ENCODE measurements at regions not wholly inside any gene's neighbourhood (a gene's known extent, or its start where the extent isn't known, plus 50 kb on each side); places are given as distances from the start of the nearest gene placed in this dataset.
"Not testable (repeated sequence)": the region's sequence is repeated elsewhere in the genome, so short reads cannot be mapped to it uniquely, and the experiment has no call there.

- no peak for DNase-seq
These were observed 144.8 kb upstream of the ZNF804B start for GRCh38 chr7:88614736-88615135.

- DNase-seq, result no peak
These were observed 148.6 kb upstream of the ZNF804B start for GRCh38 chr7:88610942-88611341.

- DNase-seq, result no peak
These were observed 158.8 kb upstream of the ZNF804B start for GRCh38 chr7:88600695-88601094.

- DNase-seq, result no peak
These were observed 160.0 kb upstream of the ZNF804B start for GRCh38 chr7:88599528-88599927.

GRCh38 chr7:88597941-88598425 is 161.5 kb upstream of the ZNF804B start:
- DNase-seq, result no peak

- DNase-seq, result no peak
These were observed 168.5 kb upstream of the ZNF804B start for GRCh38 chr7:88590963-88591362.

GRCh38 chr7:88589927-88590326 is 169.6 kb upstream of the ZNF804B start:
- no peak for DNase-seq

- DNase-seq, result no peak
These were observed 172.6 kb upstream of the ZNF804B start for GRCh38 chr7:88586890-88587289.

- DNase-seq, result no peak
These were observed 173.3 kb upstream of the ZNF804B start for GRCh38 chr7:88586219-88586618.

GRCh38 chr7:88576720-88577119 is 182.8 kb upstream of the ZNF804B start:
- DNase-seq, result no peak

GRCh38 chr7:88566162-88566729 is 193.3 kb upstream of the ZNF804B start:
- no peak for DNase-seq

- no peak for DNase-seq
These were observed 194.1 kb upstream of the ZNF804B start for GRCh38 chr7:88565401-88565800.

- not testable (repeated sequence) for DNase-seq
These were observed 203.1 kb upstream of the ZNF804B start for GRCh38 chr7:88556441-88556840.

GRCh38 chr7:88554847-88555246 is 204.7 kb upstream of the ZNF804B start:
- not testable (repeated sequence) for DNase-seq

- DNase-seq, result no peak
These were observed 211.1 kb upstream of the ZNF804B start for GRCh38 chr7:88548399-88548798.

- no peak for DNase-seq
These were observed 212.7 kb upstream of the ZNF804B start for GRCh38 chr7:88546808-88547207.

GRCh38 chr7:88545663-88546062 is 213.8 kb upstream of the ZNF804B start:
- DNase-seq, result no peak

GRCh38 chr7:88540012-88540411 is 219.5 kb upstream of the ZNF804B start:
- DNase-seq, result no peak

- DNase-seq, result no peak
These were observed 220.0 kb upstream of the ZNF804B start for GRCh38 chr7:88539518-88539917.

GRCh38 chr7:88523645-88524044 is 217.0 kb upstream of the STEAP4 start:
- no peak for DNase-seq

GRCh38 chr7:88522771-88523293 is 216.1 kb upstream of the STEAP4 start:
- DNase-seq, result no peak

GRCh38 chr7:88516429-88516828 is 209.7 kb upstream of the STEAP4 start:
- no peak for DNase-seq

GRCh38 chr7:88515301-88515700 is 208.6 kb upstream of the STEAP4 start:
- no peak for DNase-seq

GRCh38 chr7:88509341-88509740 is 202.6 kb upstream of the STEAP4 start:
- DNase-seq, result no peak
